Dermis blood vessel endothelial cell (primary cell): ENCODE measurements at regions not wholly inside any gene's neighbourhood (a gene's known extent, or its start where the extent isn't known, plus 50 kb on each side); places are given as distances from the start of the nearest gene placed in this dataset.

ENCODE experiments used
- DNase-seq: peaks from one replicate; pipeline ENCODE4 v3.0.0; 2010

GRCh38 chr6:159118924-159119323, 50.3 kb upstream of the FNDC1 start:
- DNase-seq = no peak

- no peak for DNase-seq
These were observed 51.6 kb upstream of the FNDC1 start for GRCh38 chr6:159117563-159117962.

- DNase-seq = no peak
These were observed 52.2 kb upstream of the FNDC1 start for GRCh38 chr6:159117046-159117445.

GRCh38 chr6:159116343-159116742, 52.9 kb upstream of the FNDC1 start:
- DNase-seq = no peak

- DNase-seq = no peak
These were observed 54.6 kb upstream of the FNDC1 start for GRCh38 chr6:159114569-159114968.

- DNase-seq = no peak
These were observed 56.0 kb upstream of the FNDC1 start for GRCh38 chr6:159113223-159113622.

GRCh38 chr6:159112714-159113113, 56.5 kb upstream of the FNDC1 start:
- DNase-seq = no peak

GRCh38 chr6:159110748-159111147, 58.5 kb upstream of the FNDC1 start:
- no peak for DNase-seq

GRCh38 chr6:159110013-159110412, 59.2 kb upstream of the FNDC1 start:
- DNase-seq = peak; percentile 52

GRCh38 chr6:159109391-159109790, 59.8 kb upstream of the FNDC1 start:
- no peak for DNase-seq

- no peak for DNase-seq
These were observed 60.7 kb upstream of the FNDC1 start for GRCh38 chr6:159108426-159108985.

- peak; percentile 20 for DNase-seq
These were observed 61.5 kb upstream of the FNDC1 start for GRCh38 chr6:159107451-159108260.

- DNase-seq = peak; percentile 82
These were observed 61.9 kb upstream of the TAGAP start for GRCh38 chr6:159106627-159107241.

GRCh38 chr6:159105716-159106115, 60.9 kb upstream of the TAGAP start:
- no peak for DNase-seq

GRCh38 chr6:159104931-159105330, 60.1 kb upstream of the TAGAP start:
- DNase-seq = no peak

GRCh38 chr6:159104163-159104925, 59.6 kb upstream of the TAGAP start:
- peak; percentile 71 for DNase-seq

- no peak for DNase-seq
These were observed 58.8 kb upstream of the TAGAP start for GRCh38 chr6:159103396-159104162.

GRCh38 chr6:159102373-159103160, 57.8 kb upstream of the TAGAP start:
- DNase-seq = no peak

GRCh38 chr6:159101656-159102055, 56.9 kb upstream of the TAGAP start:
- no peak for DNase-seq

- no peak for DNase-seq
These were observed 55.8 kb upstream of the TAGAP start for GRCh38 chr6:159100395-159101182.

GRCh38 chr6:159099961-159100360, 55.2 kb upstream of the TAGAP start:
- DNase-seq = no peak
